Activated CD4-positive, alpha-beta T cell treated with anti-CD3 and anti-CD28 coated beads, Interleukin-2, Interleukin-6, amounts not matched to agents 100 ng/mL and 50 ng/mL, durations not matched to agents 16 hours and 8 hours (primary cell): ENCODE measurements at regions not wholly inside any gene's neighbourhood (a gene's known extent, or its start where the extent isn't known, plus 50 kb on each side); places are given as distances from the start of the nearest gene placed in this dataset.
"Not testable (repeated sequence)": the region's sequence is repeated elsewhere in the genome, so short reads cannot be mapped to it uniquely, and the experiment has no call there.

Experiments used
- DNase-seq: peaks from one replicate; pipeline ENCODE4 v3.0.0-alpha.2; 2020

- not testable (repeated sequence) for DNase-seq
Measured at GRCh38 chr1:120232834-120233660, 56.7 kb upstream of the SEC22B start.

- DNase-seq = not testable (repeated sequence)
Measured at GRCh38 chr1:120229835-120230234, 53.5 kb upstream of the SEC22B start.
